HCT116 (cell line): ENCODE measurements at regions not wholly inside any gene's neighbourhood (a gene's known extent, or its start where the extent isn't known, plus 50 kb on each side); places are given as distances from the start of the nearest gene placed in this dataset.
A peak's percentile ranks its signal among the peaks of the same experiment; 100 is the strongest.

Source experiments
- ATAC-seq: fragments of 200-7000 bp; cut with Tn5 transposase; 2 replicates; pipeline ENCODE4 v1.9.1; 2020; ENCODE audit warnings: mild to moderate bottlenecking, moderate library complexity
- BruUV-seq: library from RNA; stranded (reverse); fragments of 400-500 nt; replicated peaks from 2 replicates; lab custom pipeline; 2021; lab: Mats Ljungman, UMichigan
- CTCF ChIA-PET: fragments of 300-600 bp; sonication (Branson Sonifier 250); formaldehyde crosslinking; loops from one replicate; lab custom pipeline; 2021; ENCODE audit warnings: antibody characterized with exemption; lab: Charles Lee
- POLR2A ChIA-PET: fragments of 300-600, 350-600 bp; sonication (Branson Sonifier 250); formaldehyde crosslinking; loops from one replicate; lab custom pipeline; 2021; ENCODE audit warnings: antibody characterized with exemption; lab: Charles Lee
- RAD21 ChIA-PET, 2 experiments: fragments of 300-600 bp; sonication (Branson Sonifier 250); formaldehyde crosslinking; loops; one replicate each; lab custom pipeline; 2023; ENCODE audit warnings: low total read pairs in 2 of 2; ENCODE audit not compliant: uncharacterized antibody in 2 of 2, unreplicated experiment in 2 of 2, low non-redundant PET in 1 of 2; lab: Charles Lee
- DNase-seq: peaks from one replicate; pipeline ENCODE4 v3.0.0-alpha.2; 2010; ENCODE audit warnings: low read depth, low spot score
- H2AFZ ChIP-seq: fragments of 200-600 bp; shearing (Covaris generic), sonication (generic); 2 replicates; pipeline ENCODE4 v1.6.1; 2017; ENCODE audit warnings: low read depth, mixed run types, mixed read lengths, antibody characterized with exemption, low read length; ENCODE audit not compliant: poor library complexity, severe bottlenecking
- H3K27ac ChIP-seq: 2 replicates; pipeline ENCODE4 v1.5.1; 2012; ENCODE audit warnings: low read depth, low read length
- H3K27me3 ChIP-seq: fragments of 200-600 bp; sonication (generic); 2 replicates; pipeline ENCODE4 v1.6.1; 2016; ENCODE audit warnings: mixed run types, low read length, mixed read lengths; ENCODE audit not compliant: insufficient read depth
- H3K36me3 ChIP-seq, 2 experiments: fragments of 200-500 bp in 1 of 2; fragments of 200-600 bp in 1 of 2; sonication (Bioruptor generic) in 1 of 2; sonication (generic) in 1 of 2; 2 replicates each; pipeline versions ENCODE4 v1.5.1 to v1.6.1; 2014 to 2016; ENCODE audit warnings: low read length in 2 of 2, inconsistent platforms in 1 of 2, mixed read lengths in 1 of 2, mixed run types in 1 of 2; ENCODE audit not compliant: insufficient read depth in 2 of 2, control insufficient read depth in 1 of 2
- H3K4me1 ChIP-seq, 2 experiments: fragments of 200-600 bp in 1 of 2; sonication (generic) in 1 of 2; 2 replicates each; pipeline versions ENCODE4 v1.5.1 to v1.6.1; 2012 to 2017; ENCODE audit warnings: low read length in 2 of 2, inconsistent platforms in 1 of 2, mild to moderate bottlenecking in 1 of 2, mixed read lengths in 1 of 2, mixed run types in 1 of 2, moderate library complexity in 1 of 2; ENCODE audit not compliant: insufficient read depth in 2 of 2, control insufficient read depth in 1 of 2
- H3K4me2 ChIP-seq: fragments of 200-600 bp; sonication (generic); 2 replicates; pipeline ENCODE4 v1.6.1; 2017; ENCODE audit warnings: mixed run types, low read length, mixed read lengths
- H3K4me3 ChIP-seq, 2 experiments: fragments of 200-600 bp in 1 of 2; sonication (generic) in 1 of 2; replicated peaks in 1 of 2; 2 replicates each; pipeline ENCODE4 v1.5.1; 2011 to 2016; ENCODE audit warnings: low read length in 2 of 2, control low read depth in 1 of 2, low read depth in 1 of 2, mild to moderate bottlenecking in 1 of 2, mixed read lengths in 1 of 2, mixed run types in 1 of 2
- H3K79me2 ChIP-seq: fragments of 200-600 bp; sonication (generic); 2 replicates; pipeline ENCODE4 v1.6.1; 2017; ENCODE audit warnings: mild to moderate bottlenecking, mixed run types, low read length, moderate library complexity, mixed read lengths; ENCODE audit not compliant: insufficient read depth
- H3K9ac ChIP-seq: fragments of 200-600 bp; sonication (generic); 2 replicates; pipeline ENCODE4 v1.6.1; 2016; ENCODE audit warnings: low read length, mixed read lengths
- H3K9me2 ChIP-seq: fragments of 200-600 bp; sonication (generic), shearing (Covaris generic); 2 replicates; pipeline ENCODE4 v1.6.1; 2017; ENCODE audit warnings: mixed run types, mild to moderate bottlenecking, moderate library complexity; ENCODE audit not compliant: insufficient read depth
- H3K9me3 ChIP-seq, 2 experiments: fragments of 200-500 bp in 1 of 2; fragments of 200-600 bp in 1 of 2; sonication (Bioruptor generic) in 1 of 2; sonication (generic) in 1 of 2; 2 replicates each; pipeline ENCODE4 v1.6.1; 2014 to 2017; ENCODE audit warnings: low read length in 2 of 2, mixed read lengths in 2 of 2, inconsistent platforms in 1 of 2, low read depth in 1 of 2, mild to moderate bottlenecking in 1 of 2, mixed run types in 1 of 2, moderate library complexity in 1 of 2; ENCODE audit not compliant: control insufficient read depth in 1 of 2, insufficient read depth in 1 of 2
- H4K20me1 ChIP-seq: fragments of 200-600 bp; sonication (generic), shearing (Covaris generic); 2 replicates; pipeline ENCODE4 v1.6.1; 2017; ENCODE audit warnings: mixed run types, mild to moderate bottlenecking, moderate library complexity; ENCODE audit not compliant: insufficient read depth
- CEBPB ChIP-seq: IDR thresholded peaks from 2 replicates; pipeline ENCODE4 v1.6.1; 2012; ENCODE audit warnings: low read depth
- EGR1 ChIP-seq: IDR thresholded peaks from 2 replicates; pipeline ENCODE4 v1.6.1; 2012; ENCODE audit warnings: low read depth
- ELF1 ChIP-seq: IDR thresholded peaks from 2 replicates; pipeline ENCODE4 v1.6.1; 2012; ENCODE audit warnings: low read depth, borderline replicate concordance
- EZH2phosphoT487 ChIP-seq: fragments of 200-600 bp; IDR thresholded peaks from 2 replicates; pipeline ENCODE4 v1.6.1; 2018; ENCODE audit warnings: antibody characterized with exemption, borderline replicate concordance
- JUND ChIP-seq: IDR thresholded peaks from 2 replicates; pipeline ENCODE4 v1.6.1; 2012
- POLR2AphosphoS5 ChIP-seq: IDR thresholded peaks from 2 replicates; pipeline ENCODE4 v1.6.1; 2011; ENCODE audit warnings: mild to moderate bottlenecking, low read depth, low read length, moderate library complexity
- RAD21 ChIP-seq: IDR thresholded peaks from 2 replicates; pipeline ENCODE4 v1.6.1; 2012; ENCODE audit warnings: low read depth, mild to moderate bottlenecking
- SIN3A ChIP-seq: IDR thresholded peaks from 2 replicates; pipeline ENCODE4 v1.6.1; 2012; ENCODE audit warnings: low read depth
- SP1 ChIP-seq: IDR thresholded peaks from 2 replicates; pipeline ENCODE4 v1.6.1; 2012; ENCODE audit warnings: low read depth
- SRF ChIP-seq: IDR thresholded peaks from 2 replicates; pipeline ENCODE4 v1.6.1; 2012; ENCODE audit warnings: low read depth
- YY1 ChIP-seq: IDR thresholded peaks from 2 replicates; pipeline ENCODE4 v1.6.1; 2011; ENCODE audit warnings: low read length, low read depth, moderate library complexity, mild to moderate bottlenecking; ENCODE audit not compliant: insufficient replicate concordance; ENCODE audit errors: extremely low read depth
- ZNF274 ChIP-seq: fragments of 200-500 bp; sonication (Bioruptor generic); IDR thresholded peaks from 2 replicates; pipeline ENCODE4 v1.6.1; 2014; ENCODE audit warnings: mild to moderate bottlenecking, low read depth, low read length, inconsistent platforms
- intact Hi-C: fragments of 100-400 bp; cut with micrococcal nuclease; formaldehyde crosslinking; loops from 2 replicates; pipeline ENCODE4 v1.10.0; 2022
- TF ChIP-seq, protein P1 (sequence below): IDR thresholded peaks from 2 replicates; pipeline ENCODE4 v1.6.1; 2012; ENCODE audit warnings: low read depth
- TF ChIP-seq, protein P2 (sequence below): IDR thresholded peaks from 2 replicates; pipeline ENCODE4 v1.6.1; 2012
- TF ChIP-seq, protein P3 (sequence below): IDR thresholded peaks from 2 replicates; pipeline ENCODE4 v1.6.1; 2012

DNA sequence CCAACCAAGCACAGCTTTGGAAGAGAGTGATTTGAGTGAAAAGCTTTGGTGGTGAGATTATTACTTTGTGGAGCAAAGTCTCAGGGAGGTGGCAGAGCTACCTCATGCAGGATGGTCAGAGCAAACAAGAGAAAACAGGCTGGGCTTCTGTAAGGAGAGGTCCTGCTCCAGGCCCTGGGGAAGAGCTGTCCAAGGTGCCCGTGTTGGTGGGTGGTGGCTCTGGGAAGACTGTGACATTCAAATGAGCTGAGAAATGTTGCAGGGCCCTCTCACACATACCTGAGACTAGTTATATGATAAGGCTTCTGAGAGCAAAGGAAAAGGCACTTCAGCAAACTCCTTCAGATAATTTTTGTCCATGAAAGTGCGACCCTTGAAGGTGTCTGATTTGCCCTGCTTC is 205.5 kb upstream of the SOX21 start:
- DNase-seq (no peak), ATAC-seq (no peak)
- no peaks in the 10 kb centered on the region for H3K36me3 ChIP-seq
- no peaks in the 10 kb centered on the region for H3K9me3 ChIP-seq
- BruUV-seq: no TSS peak
- no peaks in the 10 kb centered on the region for H4K20me1 ChIP-seq
- TF ChIP-seq SRF: no peak
- TF ChIP-seq, protein P1, sequence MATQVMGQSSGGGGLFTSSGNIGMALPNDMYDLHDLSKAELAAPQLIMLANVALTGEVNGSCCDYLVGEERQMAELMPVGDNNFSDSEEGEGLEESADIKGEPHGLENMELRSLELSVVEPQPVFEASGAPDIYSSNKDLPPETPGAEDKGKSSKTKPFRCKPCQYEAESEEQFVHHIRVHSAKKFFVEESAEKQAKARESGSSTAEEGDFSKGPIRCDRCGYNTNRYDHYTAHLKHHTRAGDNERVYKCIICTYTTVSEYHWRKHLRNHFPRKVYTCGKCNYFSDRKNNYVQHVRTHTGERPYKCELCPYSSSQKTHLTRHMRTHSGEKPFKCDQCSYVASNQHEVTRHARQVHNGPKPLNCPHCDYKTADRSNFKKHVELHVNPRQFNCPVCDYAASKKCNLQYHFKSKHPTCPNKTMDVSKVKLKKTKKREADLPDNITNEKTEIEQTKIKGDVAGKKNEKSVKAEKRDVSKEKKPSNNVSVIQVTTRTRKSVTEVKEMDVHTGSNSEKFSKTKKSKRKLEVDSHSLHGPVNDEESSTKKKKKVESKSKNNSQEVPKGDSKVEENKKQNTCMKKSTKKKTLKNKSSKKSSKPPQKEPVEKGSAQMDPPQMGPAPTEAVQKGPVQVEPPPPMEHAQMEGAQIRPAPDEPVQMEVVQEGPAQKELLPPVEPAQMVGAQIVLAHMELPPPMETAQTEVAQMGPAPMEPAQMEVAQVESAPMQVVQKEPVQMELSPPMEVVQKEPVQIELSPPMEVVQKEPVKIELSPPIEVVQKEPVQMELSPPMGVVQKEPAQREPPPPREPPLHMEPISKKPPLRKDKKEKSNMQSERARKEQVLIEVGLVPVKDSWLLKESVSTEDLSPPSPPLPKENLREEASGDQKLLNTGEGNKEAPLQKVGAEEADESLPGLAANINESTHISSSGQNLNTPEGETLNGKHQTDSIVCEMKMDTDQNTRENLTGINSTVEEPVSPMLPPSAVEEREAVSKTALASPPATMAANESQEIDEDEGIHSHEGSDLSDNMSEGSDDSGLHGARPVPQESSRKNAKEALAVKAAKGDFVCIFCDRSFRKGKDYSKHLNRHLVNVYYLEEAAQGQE: peak; percentile 41
- H3K4me1 ChIP-seq: no peaks in the 10 kb centered on the region
- no peaks in the 10 kb centered on the region for H3K9me2 ChIP-seq
- no peak overlapping the region for H3K4me3 ChIP-seq
- H3K79me2 ChIP-seq: no peaks in the 10 kb centered on the region
- CTCF ChIA-PET: no interaction called here
- RAD21 ChIA-PET: interaction anchor here in 1 of 2 experiments (0.5 kb wide), 1 partner anchor 17 kb away, joined by 3 read pairs; no protein-coding TSS in a partner anchor
- H3K27ac ChIP-seq: no peak overlapping the region
- POLR2A ChIA-PET: no interaction called here
- H3K4me2 ChIP-seq: no peak overlapping the region
- no peak overlapping the region for H2AFZ ChIP-seq
- intact Hi-C loops: no loop called here
- no peak overlapping the region for H3K9ac ChIP-seq
- H3K27me3 ChIP-seq: peaks cover 43% of the 10 kb centered on the region

DNA sequence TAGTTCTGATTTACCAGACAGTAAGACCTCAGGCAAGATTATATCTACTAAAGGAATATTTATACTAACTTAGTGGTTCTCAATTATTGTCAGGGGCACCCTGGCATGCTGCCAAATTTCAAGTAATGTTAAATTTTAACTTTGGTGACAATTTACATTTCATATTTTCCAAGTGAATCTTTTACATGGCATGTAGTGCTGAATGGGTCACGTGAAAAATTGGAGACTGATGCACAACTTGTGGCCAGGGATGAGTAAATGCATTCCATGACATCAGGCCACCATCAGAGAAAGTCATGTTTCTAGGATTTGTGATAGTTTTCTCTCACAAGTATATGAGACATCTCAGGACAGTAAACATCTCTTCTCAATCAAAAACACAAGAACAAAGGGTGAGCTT is 202.6 kb upstream of the SOX21 start:
- no peaks in the 10 kb centered on the region for H3K36me3 ChIP-seq
- BruUV-seq: no TSS peak
- H3K27ac ChIP-seq: no peak overlapping the region
- no peaks in the 10 kb centered on the region for H3K4me1 ChIP-seq
- ATAC-seq: no peak
- H3K4me3 ChIP-seq: no peak overlapping the region
- ChIA-PET POLR2A (no interaction called here), CTCF (no interaction called here), RAD21 (no interaction called here)
- intact Hi-C loops: no loop called here
- peaks cover 39% of the 10 kb centered on the region for H3K27me3 ChIP-seq
- no peaks in the 10 kb centered on the region for H3K79me2 ChIP-seq
- H3K9me2 ChIP-seq: no peaks in the 10 kb centered on the region
- no peak for DNase-seq
- H3K9ac ChIP-seq: no peak overlapping the region
- H4K20me1 ChIP-seq: no peaks in the 10 kb centered on the region; the same call in 1 of the 2 replicates
- H2AFZ ChIP-seq: no peak overlapping the region
- H3K4me2 ChIP-seq: no peak overlapping the region
- no peaks in the 10 kb centered on the region for H3K9me3 ChIP-seq
- TF ChIP-seq CEBPB (no peak), JUND (no peak), RAD21 (no peak), EGR1 (no peak), ELF1 (no peak), POLR2AphosphoS5 (no peak), SP1 (no peak), ZNF274 (no peak), EZH2phosphoT487 (no peak), SIN3A (no peak), YY1 (no peak)
- TF ChIP-seq, protein P2, sequence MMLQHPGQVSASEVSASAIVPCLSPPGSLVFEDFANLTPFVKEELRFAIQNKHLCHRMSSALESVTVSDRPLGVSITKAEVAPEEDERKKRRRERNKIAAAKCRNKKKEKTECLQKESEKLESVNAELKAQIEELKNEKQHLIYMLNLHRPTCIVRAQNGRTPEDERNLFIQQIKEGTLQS: no peak
- TF ChIP-seq, protein P1: no peak
- TF ChIP-seq, protein P3, sequence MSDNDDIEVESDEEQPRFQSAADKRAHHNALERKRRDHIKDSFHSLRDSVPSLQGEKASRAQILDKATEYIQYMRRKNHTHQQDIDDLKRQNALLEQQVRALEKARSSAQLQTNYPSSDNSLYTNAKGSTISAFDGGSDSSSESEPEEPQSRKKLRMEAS: no peak
